ENCODE measurements at regions not wholly inside any gene's neighbourhood (a gene's known extent, or its start where the extent isn't known, plus 50 kb on each side); places are given as distances from the start of the nearest gene placed in this dataset.
"Not testable (repeated sequence)": the region's sequence is repeated elsewhere in the genome, so short reads cannot be mapped to it uniquely, and the experiment has no call there.

GRCh38 chr12:46569826-46570439, 197.4 kb upstream of the SLC38A2 start:
- no peak for DNase-seq

- DNase-seq, result no peak
Measured at GRCh38 chr12:46567667-46568066, 195.1 kb upstream of the SLC38A2 start.

GRCh38 chr12:46562625-46563225, 190.2 kb upstream of the SLC38A2 start:
- no peak for DNase-seq

GRCh38 chr12:46561769-46562624, 189.4 kb upstream of the SLC38A2 start:
- DNase-seq, result not testable (repeated sequence)

- DNase-seq, result no peak
Measured at GRCh38 chr12:46560874-46561273, 188.3 kb upstream of the SLC38A2 start.

GRCh38 chr12:46560089-46560488, 187.5 kb upstream of the SLC38A2 start:
- DNase-seq, result no peak

- DNase-seq, result no peak
Measured at GRCh38 chr12:46559311-46559710, 186.7 kb upstream of the SLC38A2 start.

- no peak for DNase-seq
Measured at GRCh38 chr12:46558677-46559076, 186.1 kb upstream of the SLC38A2 start.

- no peak for DNase-seq
Measured at GRCh38 chr12:46557539-46558373, 185.2 kb upstream of the SLC38A2 start.

GRCh38 chr12:46556819-46557524, 184.4 kb upstream of the SLC38A2 start:
- DNase-seq, result no peak

GRCh38 chr12:46556105-46556559, 183.6 kb upstream of the SLC38A2 start:
- DNase-seq, result no peak

- no peak for DNase-seq
Measured at GRCh38 chr12:46555406-46555852, 182.9 kb upstream of the SLC38A2 start.

GRCh38 chr12:46554460-46554859, 181.9 kb upstream of the SLC38A2 start:
- DNase-seq, result no peak

- no peak for DNase-seq
Measured at GRCh38 chr12:46553911-46554310, 181.3 kb upstream of the SLC38A2 start.

GRCh38 chr12:46553266-46553665, 180.7 kb upstream of the SLC38A2 start:
- no peak for DNase-seq

- no peak for DNase-seq
Measured at GRCh38 chr12:46550266-46550879, 177.8 kb upstream of the SLC38A2 start.

- DNase-seq, result no peak
Measured at GRCh38 chr12:46549527-46550265, 177.1 kb upstream of the SLC38A2 start.

- no peak for DNase-seq
Measured at GRCh38 chr12:46548605-46549071, 176.1 kb upstream of the SLC38A2 start.

GRCh38 chr12:46547421-46548354, 175.1 kb upstream of the SLC38A2 start:
- no peak for DNase-seq

Measured in NCI-H2029 treated with DMSO at 0.1 percent for 48 hours (cell line).